ENCODE measurements at regions not wholly inside any gene's neighbourhood (a gene's known extent, or its start where the extent isn't known, plus 50 kb on each side); places are given as distances from the start of the nearest gene placed in this dataset.
"Not testable (repeated sequence)": the region's sequence is repeated elsewhere in the genome, so short reads cannot be mapped to it uniquely, and the experiment has no call there.

DNA sequence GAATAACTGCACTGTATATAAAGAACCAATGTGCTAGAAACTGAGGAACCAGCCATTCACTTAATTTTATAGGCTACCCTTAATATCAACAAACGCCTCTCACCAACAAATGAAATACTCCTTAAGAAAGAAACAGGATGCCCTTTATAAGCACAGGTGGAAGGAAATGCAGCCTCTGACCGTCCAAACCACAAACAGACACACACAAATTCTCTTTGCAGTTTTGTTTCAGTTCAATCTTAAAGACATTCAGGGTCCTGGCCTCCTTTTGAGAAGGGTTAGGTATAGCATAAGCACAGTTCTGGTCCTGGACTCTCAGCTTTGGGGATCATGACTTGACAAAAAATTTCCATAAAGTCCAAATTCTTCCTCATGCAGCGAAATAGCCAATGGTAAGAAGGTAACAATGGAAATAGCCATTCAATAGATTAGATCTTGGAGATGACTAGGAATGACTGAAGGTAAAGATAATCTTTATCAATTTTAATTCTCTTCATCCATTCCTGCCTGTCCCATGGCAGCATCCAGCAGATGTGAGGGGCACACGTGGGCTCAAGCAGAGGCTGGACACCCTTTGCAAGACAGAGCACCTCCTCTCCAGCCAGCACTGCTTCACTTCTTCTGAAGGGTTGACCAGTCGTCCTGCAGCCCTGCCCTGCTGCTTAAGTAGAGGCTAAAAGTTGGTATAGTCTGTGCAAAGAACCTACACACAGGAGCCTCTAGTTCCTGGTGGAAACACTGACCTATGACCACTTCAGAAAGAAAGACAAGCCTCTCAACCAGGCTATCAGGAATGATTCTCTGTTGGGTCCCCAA is 123.9 kb downstream of the CD83 start:
- no peaks in the 10 kb centered on the region for H4K20me1 ChIP-seq (ENCODE audit: control insufficient read depth, extremely low read depth, insufficient read depth, low read length)
- TF ChIP-seq, protein P1, sequence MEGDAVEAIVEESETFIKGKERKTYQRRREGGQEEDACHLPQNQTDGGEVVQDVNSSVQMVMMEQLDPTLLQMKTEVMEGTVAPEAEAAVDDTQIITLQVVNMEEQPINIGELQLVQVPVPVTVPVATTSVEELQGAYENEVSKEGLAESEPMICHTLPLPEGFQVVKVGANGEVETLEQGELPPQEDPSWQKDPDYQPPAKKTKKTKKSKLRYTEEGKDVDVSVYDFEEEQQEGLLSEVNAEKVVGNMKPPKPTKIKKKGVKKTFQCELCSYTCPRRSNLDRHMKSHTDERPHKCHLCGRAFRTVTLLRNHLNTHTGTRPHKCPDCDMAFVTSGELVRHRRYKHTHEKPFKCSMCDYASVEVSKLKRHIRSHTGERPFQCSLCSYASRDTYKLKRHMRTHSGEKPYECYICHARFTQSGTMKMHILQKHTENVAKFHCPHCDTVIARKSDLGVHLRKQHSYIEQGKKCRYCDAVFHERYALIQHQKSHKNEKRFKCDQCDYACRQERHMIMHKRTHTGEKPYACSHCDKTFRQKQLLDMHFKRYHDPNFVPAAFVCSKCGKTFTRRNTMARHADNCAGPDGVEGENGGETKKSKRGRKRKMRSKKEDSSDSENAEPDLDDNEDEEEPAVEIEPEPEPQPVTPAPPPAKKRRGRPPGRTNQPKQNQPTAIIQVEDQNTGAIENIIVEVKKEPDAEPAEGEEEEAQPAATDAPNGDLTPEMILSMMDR (conservative IDR thresholded peaks at IDR 0.05 in 1 of 2, IDR thresholded peaks at IDR 0.05 in 1 of 2; ENCODE audit: low read depth in 1 of 2, low read length in 2 of 2): no peak
- TF ChIP-seq EZH2 (IDR thresholded peaks at IDR 0.05; ENCODE audit: low read length, missing control alignments): no peak
- H2AFZ ChIP-seq (ENCODE audit: low read length): no peak overlapping the region
- H3K27ac ChIP-seq (ENCODE audit: insufficient read depth, low read length): no peak overlapping the region
- H3K27me3 ChIP-seq (ENCODE audit: control insufficient read depth, insufficient read depth, low read length): no peaks in the 10 kb centered on the region
- no peaks in the 10 kb centered on the region for H3K36me3 ChIP-seq (ENCODE audit: control insufficient read depth, insufficient read depth, low read length)
- DNase-seq (ENCODE audit: low read depth in 2 of 2): no peak
- H3K4me2 ChIP-seq (ENCODE audit: extremely low read depth, insufficient read depth, low read length): no peak overlapping the region
- H3K4me3 ChIP-seq (replicated peaks in 1 of 4; ENCODE audit: control extremely low read depth in 1 of 4, insufficient read depth in 1 of 4, low read depth in 3 of 4, low read length in 4 of 4): no peak overlapping the region
- no peaks in the 10 kb centered on the region for H3K79me2 ChIP-seq (ENCODE audit: control insufficient read depth, insufficient read depth, low read length)
- H3K9ac ChIP-seq (ENCODE audit: insufficient read depth, low read length): no peak overlapping the region
- H3K4me1 ChIP-seq (ENCODE audit: control insufficient read depth, extremely low read depth, insufficient read depth, low read length): no peaks in the 10 kb centered on the region
- H3K9me3 ChIP-seq (ENCODE audit: control insufficient read depth, insufficient read depth, low read depth, low read length): no peaks in the 10 kb centered on the region

DNA sequence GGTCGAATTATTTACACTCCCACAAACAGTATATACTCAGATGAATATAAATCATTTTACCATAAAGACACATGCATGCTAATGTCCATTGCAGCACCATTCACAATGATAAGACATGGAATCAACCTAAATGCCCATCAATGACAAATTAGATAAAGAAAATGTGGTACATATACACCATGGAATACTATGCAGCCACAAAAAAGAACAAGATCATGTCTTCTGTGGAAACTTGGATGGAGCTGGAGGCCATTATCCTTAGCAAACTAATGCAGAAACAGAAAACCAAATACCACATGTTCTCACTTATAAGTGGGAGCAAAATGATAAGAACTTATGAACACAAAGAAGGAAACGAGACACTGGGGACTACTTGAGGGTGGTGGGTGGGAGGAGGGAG is 125.3 kb downstream of the CD83 start:
- not testable (repeated sequence) for H3K4me2 ChIP-seq (ENCODE audit: extremely low read depth, insufficient read depth, low read length); H4K20me1 ChIP-seq (ENCODE audit: control insufficient read depth, extremely low read depth, insufficient read depth, low read length); H3K9ac ChIP-seq (ENCODE audit: insufficient read depth, low read length); H3K4me1 ChIP-seq (ENCODE audit: control insufficient read depth, extremely low read depth, insufficient read depth, low read length); DNase-seq (ENCODE audit: low read depth in 2 of 2); H3K27me3 ChIP-seq (ENCODE audit: control insufficient read depth, insufficient read depth, low read length); H3K36me3 ChIP-seq (ENCODE audit: control insufficient read depth, insufficient read depth, low read length); H3K27ac ChIP-seq (ENCODE audit: insufficient read depth, low read length); H2AFZ ChIP-seq (ENCODE audit: low read length); H3K9me3 ChIP-seq (ENCODE audit: control insufficient read depth, insufficient read depth, low read depth, low read length); H3K4me3 ChIP-seq (replicated peaks in 1 of 4; ENCODE audit: control extremely low read depth in 1 of 4, insufficient read depth in 1 of 4, low read depth in 3 of 4, low read length in 4 of 4); H3K79me2 ChIP-seq (ENCODE audit: control insufficient read depth, insufficient read depth, low read length)

DNA sequence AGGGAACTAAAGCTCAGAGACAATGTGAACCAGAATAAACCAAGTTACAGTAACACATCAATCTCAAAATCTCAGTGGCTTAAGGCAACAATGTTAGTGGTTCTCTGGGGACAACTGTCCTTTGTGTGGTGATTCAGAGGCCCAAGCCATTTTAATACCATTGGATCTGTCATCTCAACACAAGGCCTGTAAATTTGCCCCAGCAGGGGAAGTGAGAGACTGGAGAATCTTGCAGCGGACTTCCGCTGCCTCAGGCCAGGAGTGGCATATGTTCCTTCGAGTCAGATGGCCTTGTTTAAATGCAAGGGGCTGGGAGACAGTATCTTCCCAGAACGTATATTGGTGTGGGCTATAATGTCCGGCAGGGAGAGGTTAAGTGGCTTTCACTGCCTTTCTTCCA is 126.0 kb downstream of the CD83 start:
- no peaks in the 10 kb centered on the region for H3K79me2 ChIP-seq (ENCODE audit: control insufficient read depth, insufficient read depth, low read length)
- DNase-seq (ENCODE audit: low read depth in 2 of 2): no peak
- TF ChIP-seq, protein P1 (conservative IDR thresholded peaks at IDR 0.05 in 1 of 2, IDR thresholded peaks at IDR 0.05 in 1 of 2; ENCODE audit: low read depth in 1 of 2, low read length in 2 of 2): no peak
- TF ChIP-seq EZH2 (IDR thresholded peaks at IDR 0.05; ENCODE audit: low read length, missing control alignments): no peak

More for the DNA sequence above, 126.0 kb downstream of the CD83 start:
- Histone ChIP-seq H3K4me2 (ENCODE audit: extremely low read depth, insufficient read depth, low read length) (no peak overlapping the region), H3K4me3 (replicated peaks in 1 of 4; ENCODE audit: control extremely low read depth in 1 of 4, insufficient read depth in 1 of 4, low read depth in 3 of 4, low read length in 4 of 4) (no peak overlapping the region), H2AFZ (ENCODE audit: low read length) (no peak overlapping the region), H3K27me3 (ENCODE audit: control insufficient read depth, insufficient read depth, low read length) (no peaks in the 10 kb centered on the region), H3K36me3 (ENCODE audit: control insufficient read depth, insufficient read depth, low read length) (no peaks in the 10 kb centered on the region), H3K4me1 (ENCODE audit: control insufficient read depth, extremely low read depth, insufficient read depth, low read length) (no peaks in the 10 kb centered on the region), H3K27ac (ENCODE audit: insufficient read depth, low read length) (no peak overlapping the region), H4K20me1 (ENCODE audit: control insufficient read depth, extremely low read depth, insufficient read depth, low read length) (no peaks in the 10 kb centered on the region), H3K9me3 (ENCODE audit: control insufficient read depth, insufficient read depth, low read depth, low read length) (no peaks in the 10 kb centered on the region), H3K9ac (ENCODE audit: insufficient read depth, low read length) (no peak overlapping the region)
